ENCODE measurements at regions not wholly inside any gene's neighbourhood (a gene's known extent, or its start where the extent isn't known, plus 50 kb on each side); places are given as distances from the start of the nearest gene placed in this dataset.

- TF ChIP-seq CTCF (IDR thresholded peaks at IDR 0.05; ENCODE audit: partially characterized antibody, unreplicated experiment): no peak
- H3K4me1 Mint-ChIP-seq (ENCODE audit: low read depth, unreplicated experiment): peaks cover 4% of the 10 kb centered on the region
- H3K27me3 Mint-ChIP-seq (ENCODE audit: unreplicated experiment): no peaks in the 10 kb centered on the region
- no peaks in the 10 kb centered on the region for H3K9me3 Mint-ChIP-seq (ENCODE audit: unreplicated experiment)
- no peak for DNase-seq
- H3K27ac Mint-ChIP-seq (ENCODE audit: unreplicated experiment): no peak overlapping the region
- no peak overlapping the region for H3K4me3 Mint-ChIP-seq (ENCODE audit: unreplicated experiment)
- H3K36me3 Mint-ChIP-seq (ENCODE audit: unreplicated experiment): no peaks in the 10 kb centered on the region
Observed at GRCh38 chr13:39144391-39144790, 106.1 kb downstream of the NHLRC3 start.

GRCh38 chr13:39144941-39145533 is 106.8 kb downstream of the NHLRC3 start:
- peak; percentile 39 for DNase-seq
- peaks cover 4% of the 10 kb centered on the region for H3K4me1 Mint-ChIP-seq (ENCODE audit: low read depth, unreplicated experiment)
- no peaks in the 10 kb centered on the region for H3K9me3 Mint-ChIP-seq (ENCODE audit: unreplicated experiment)
- no peak overlapping the region for H3K27ac Mint-ChIP-seq (ENCODE audit: unreplicated experiment)
- no peak overlapping the region for H3K4me3 Mint-ChIP-seq (ENCODE audit: unreplicated experiment)
- peak; percentile 52 for TF ChIP-seq CTCF (IDR thresholded peaks at IDR 0.05; ENCODE audit: partially characterized antibody, unreplicated experiment)
- H3K27me3 Mint-ChIP-seq (ENCODE audit: unreplicated experiment): no peaks in the 10 kb centered on the region
- no peaks in the 10 kb centered on the region for H3K36me3 Mint-ChIP-seq (ENCODE audit: unreplicated experiment)

- H3K27ac Mint-ChIP-seq (ENCODE audit: unreplicated experiment): peak overlapping the region; percentile 45
- TF ChIP-seq CTCF (IDR thresholded peaks at IDR 0.05; ENCODE audit: partially characterized antibody, unreplicated experiment): no peak
- no peaks in the 10 kb centered on the region for H3K27me3 Mint-ChIP-seq (ENCODE audit: unreplicated experiment)
- no peaks in the 10 kb centered on the region for H3K9me3 Mint-ChIP-seq (ENCODE audit: unreplicated experiment)
- H3K4me3 Mint-ChIP-seq (ENCODE audit: unreplicated experiment): no peak overlapping the region
- peaks cover 4% of the 10 kb centered on the region for H3K4me1 Mint-ChIP-seq (ENCODE audit: low read depth, unreplicated experiment)
- no peaks in the 10 kb centered on the region for H3K36me3 Mint-ChIP-seq (ENCODE audit: unreplicated experiment)
- no peak for DNase-seq
Observed at GRCh38 chr13:39148513-39148961, 110.3 kb downstream of the NHLRC3 start.

- Mint-ChIP-seq H3K27ac (ENCODE audit: unreplicated experiment) (peak overlapping the region; percentile 4), H3K36me3 (ENCODE audit: unreplicated experiment) (no peaks in the 10 kb centered on the region), H3K4me1 (ENCODE audit: low read depth, unreplicated experiment) (peaks cover under 1% of the 10 kb centered on the region), H3K4me3 (ENCODE audit: unreplicated experiment) (no peak overlapping the region), H3K27me3 (ENCODE audit: unreplicated experiment) (no peaks in the 10 kb centered on the region), H3K9me3 (ENCODE audit: unreplicated experiment) (no peaks in the 10 kb centered on the region)
- no peak for DNase-seq
- TF ChIP-seq CTCF (IDR thresholded peaks at IDR 0.05; ENCODE audit: partially characterized antibody, unreplicated experiment): no peak
Observed at GRCh38 chr13:39149896-39150295, 111.6 kb downstream of the NHLRC3 start.

- Mint-ChIP-seq H3K27ac (ENCODE audit: unreplicated experiment) (no peak overlapping the region), H3K4me1 (ENCODE audit: low read depth, unreplicated experiment) (no peaks in the 10 kb centered on the region), H3K9me3 (ENCODE audit: unreplicated experiment) (no peaks in the 10 kb centered on the region), H3K4me3 (ENCODE audit: unreplicated experiment) (no peak overlapping the region), H3K36me3 (ENCODE audit: unreplicated experiment) (no peaks in the 10 kb centered on the region), H3K27me3 (ENCODE audit: unreplicated experiment) (no peaks in the 10 kb centered on the region)
- TF ChIP-seq CTCF (IDR thresholded peaks at IDR 0.05; ENCODE audit: partially characterized antibody, unreplicated experiment): no peak
- no peak for DNase-seq
Observed at GRCh38 chr13:39154041-39154440, 115.8 kb downstream of the NHLRC3 start.
